ENCODE measurements at regions not wholly inside any gene's neighbourhood (a gene's known extent, or its start where the extent isn't known, plus 50 kb on each side); places are given as distances from the start of the nearest gene placed in this dataset.

- H3K27me3 ChIP-seq (ENCODE audit: control insufficient read depth, insufficient read depth, low read length): no peaks in the 10 kb centered on the region
- H3K27ac ChIP-seq: no peak overlapping the region
- no peak overlapping the region for H2AFZ ChIP-seq
- no peak overlapping the region for H3K9ac ChIP-seq
- H3K4me3 ChIP-seq (ENCODE audit: low read depth, low read length): no peak overlapping the region
- H3K4me2 ChIP-seq (ENCODE audit: low read length): no peak overlapping the region
- H3K4me1 ChIP-seq: no peaks in the 10 kb centered on the region
- no peaks in the 10 kb centered on the region for H3K36me3 ChIP-seq (ENCODE audit: control insufficient read depth, insufficient read depth, low read length)
- no peaks in the 10 kb centered on the region for H3K79me2 ChIP-seq
- no peaks in the 10 kb centered on the region for H3K9me3 ChIP-seq (ENCODE audit: control insufficient read depth, low read length)
- TF ChIP-seq, protein P1, sequence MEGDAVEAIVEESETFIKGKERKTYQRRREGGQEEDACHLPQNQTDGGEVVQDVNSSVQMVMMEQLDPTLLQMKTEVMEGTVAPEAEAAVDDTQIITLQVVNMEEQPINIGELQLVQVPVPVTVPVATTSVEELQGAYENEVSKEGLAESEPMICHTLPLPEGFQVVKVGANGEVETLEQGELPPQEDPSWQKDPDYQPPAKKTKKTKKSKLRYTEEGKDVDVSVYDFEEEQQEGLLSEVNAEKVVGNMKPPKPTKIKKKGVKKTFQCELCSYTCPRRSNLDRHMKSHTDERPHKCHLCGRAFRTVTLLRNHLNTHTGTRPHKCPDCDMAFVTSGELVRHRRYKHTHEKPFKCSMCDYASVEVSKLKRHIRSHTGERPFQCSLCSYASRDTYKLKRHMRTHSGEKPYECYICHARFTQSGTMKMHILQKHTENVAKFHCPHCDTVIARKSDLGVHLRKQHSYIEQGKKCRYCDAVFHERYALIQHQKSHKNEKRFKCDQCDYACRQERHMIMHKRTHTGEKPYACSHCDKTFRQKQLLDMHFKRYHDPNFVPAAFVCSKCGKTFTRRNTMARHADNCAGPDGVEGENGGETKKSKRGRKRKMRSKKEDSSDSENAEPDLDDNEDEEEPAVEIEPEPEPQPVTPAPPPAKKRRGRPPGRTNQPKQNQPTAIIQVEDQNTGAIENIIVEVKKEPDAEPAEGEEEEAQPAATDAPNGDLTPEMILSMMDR (IDR thresholded peaks at IDR 0.05): no peak
Observed at GRCh38 chr20:12265662-12266061, 348.0 kb downstream of the BTBD3 start.

DNA sequence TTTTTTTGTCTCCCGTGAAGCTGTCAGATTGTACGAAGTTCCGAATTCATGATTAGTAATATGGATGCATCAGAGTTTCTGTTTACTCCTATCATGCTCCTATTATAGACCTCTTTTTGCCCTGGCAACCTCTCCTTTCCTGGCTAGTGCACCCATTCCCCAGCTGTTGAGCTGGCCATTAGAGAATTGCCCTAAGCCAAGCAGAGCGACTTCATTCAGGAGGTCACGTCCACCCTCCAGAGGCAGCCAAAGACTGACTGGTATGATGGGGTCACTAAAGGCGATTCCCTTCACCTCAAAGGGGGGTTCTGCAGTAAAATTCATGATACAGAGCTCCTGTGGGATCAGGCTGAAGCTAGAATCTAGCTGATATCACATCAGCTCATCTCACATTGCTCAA lies 351.9 kb downstream of the BTBD3 start:
- Histone ChIP-seq H3K79me2 (no peaks in the 10 kb centered on the region), H3K27me3 (ENCODE audit: control insufficient read depth, insufficient read depth, low read length) (no peaks in the 10 kb centered on the region), H3K9ac (no peak overlapping the region), H3K4me2 (ENCODE audit: low read length) (no peak overlapping the region), H3K9me3 (ENCODE audit: control insufficient read depth, low read length) (no peaks in the 10 kb centered on the region), H3K36me3 (ENCODE audit: control insufficient read depth, insufficient read depth, low read length) (no peaks in the 10 kb centered on the region), H3K4me1 (no peaks in the 10 kb centered on the region), H3K4me3 (ENCODE audit: low read depth, low read length) (no peak overlapping the region), H2AFZ (no peak overlapping the region), H3K27ac (no peak overlapping the region)
- TF ChIP-seq, protein P1 (IDR thresholded peaks at IDR 0.05): no peak

DNA sequence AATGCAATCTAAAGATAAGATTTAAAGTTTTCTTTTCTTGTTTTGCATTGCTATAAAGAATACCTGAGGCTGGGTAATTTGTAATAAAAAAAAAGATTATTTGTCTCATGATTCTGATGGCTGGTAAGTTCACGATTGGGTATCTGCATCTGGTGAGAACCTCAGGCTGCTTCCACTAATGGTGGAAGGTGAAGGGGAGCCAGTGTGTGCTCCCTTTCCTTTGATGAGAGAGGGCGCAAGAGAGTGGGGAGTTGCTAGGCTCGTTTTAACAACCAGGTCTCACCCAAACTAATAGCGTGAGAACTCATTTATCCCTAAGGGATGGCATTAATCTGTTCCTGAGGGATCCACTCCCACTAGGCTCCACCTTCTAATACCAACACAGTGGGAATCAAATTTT lies 353.2 kb downstream of the BTBD3 start:
- no peaks in the 10 kb centered on the region for H3K4me1 ChIP-seq
- H2AFZ ChIP-seq: no peak overlapping the region
- TF ChIP-seq, protein P1 (IDR thresholded peaks at IDR 0.05): no peak
- no peaks in the 10 kb centered on the region for H3K9me3 ChIP-seq (ENCODE audit: control insufficient read depth, low read length)
- no peaks in the 10 kb centered on the region for H3K79me2 ChIP-seq
- no peaks in the 10 kb centered on the region for H3K36me3 ChIP-seq (ENCODE audit: control insufficient read depth, insufficient read depth, low read length)
- no peak overlapping the region for H3K4me3 ChIP-seq (ENCODE audit: low read depth, low read length)
- H3K27ac ChIP-seq: no peak overlapping the region
- no peak overlapping the region for H3K9ac ChIP-seq
- no peak overlapping the region for H3K4me2 ChIP-seq (ENCODE audit: low read length)
- no peaks in the 10 kb centered on the region for H3K27me3 ChIP-seq (ENCODE audit: control insufficient read depth, insufficient read depth, low read length)

DNA sequence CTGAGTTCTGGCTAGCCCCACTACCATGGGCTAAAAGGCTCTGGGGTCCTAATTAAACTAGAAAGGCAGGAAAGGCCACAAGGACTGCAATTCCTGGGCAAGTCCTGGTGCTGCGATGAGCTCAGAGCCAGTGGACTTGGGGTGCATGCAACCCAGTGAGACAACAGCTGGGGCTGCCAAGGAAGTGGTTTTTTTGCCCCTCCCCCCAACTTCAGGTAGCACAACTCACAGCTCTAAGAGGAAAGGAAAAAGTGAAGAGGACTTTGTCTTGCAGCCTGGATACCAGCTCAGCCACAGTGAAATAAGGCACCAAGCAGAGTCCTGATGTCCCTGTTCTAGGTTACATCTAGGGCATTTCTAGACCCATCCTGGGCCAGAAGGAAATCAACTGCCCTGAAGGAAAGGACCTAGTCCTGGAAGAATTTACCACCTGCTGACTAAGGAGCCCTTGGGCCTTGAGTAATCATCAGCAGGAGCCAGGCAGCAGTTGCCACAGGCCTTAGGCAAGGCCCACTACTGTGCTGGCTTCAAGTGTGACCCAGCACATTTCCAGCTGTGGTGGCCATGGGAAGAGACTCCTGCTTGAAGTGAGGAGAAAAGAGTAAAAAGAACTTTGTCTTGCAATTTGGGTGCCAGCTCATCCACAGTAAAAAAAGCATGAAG lies 358.4 kb downstream of the BTBD3 start:
- no peak overlapping the region for H3K27ac ChIP-seq
- H3K27me3 ChIP-seq (ENCODE audit: control insufficient read depth, insufficient read depth, low read length): no peaks in the 10 kb centered on the region
- H3K9me3 ChIP-seq (ENCODE audit: control insufficient read depth, low read length): no peaks in the 10 kb centered on the region
- no peaks in the 10 kb centered on the region for H3K4me1 ChIP-seq
- TF ChIP-seq, protein P1 (IDR thresholded peaks at IDR 0.05): no peak
- H3K79me2 ChIP-seq: no peaks in the 10 kb centered on the region
- H3K4me3 ChIP-seq (ENCODE audit: low read depth, low read length): no peak overlapping the region
- no peak overlapping the region for H3K4me2 ChIP-seq (ENCODE audit: low read length)
- H3K9ac ChIP-seq: no peak overlapping the region
- H2AFZ ChIP-seq: no peak overlapping the region
- no peaks in the 10 kb centered on the region for H3K36me3 ChIP-seq (ENCODE audit: control insufficient read depth, insufficient read depth, low read length)

- H3K27ac ChIP-seq: no peak overlapping the region
- TF ChIP-seq, protein P1 (IDR thresholded peaks at IDR 0.05): no peak
- no peak overlapping the region for H3K4me3 ChIP-seq (ENCODE audit: low read depth, low read length)
- no peaks in the 10 kb centered on the region for H3K27me3 ChIP-seq (ENCODE audit: control insufficient read depth, insufficient read depth, low read length)
- H3K4me1 ChIP-seq: no peaks in the 10 kb centered on the region
- H3K79me2 ChIP-seq: no peaks in the 10 kb centered on the region
- no peak overlapping the region for H3K4me2 ChIP-seq (ENCODE audit: low read length)
- no peak overlapping the region for H3K9ac ChIP-seq
- no peaks in the 10 kb centered on the region for H3K9me3 ChIP-seq (ENCODE audit: control insufficient read depth, low read length)
- H3K36me3 ChIP-seq (ENCODE audit: control insufficient read depth, insufficient read depth, low read length): no peaks in the 10 kb centered on the region
- no peak overlapping the region for H2AFZ ChIP-seq
Observed at GRCh38 chr20:12287575-12287974, 369.9 kb downstream of the BTBD3 start.
